Heart right ventricle (tissue), 16 donors: ENCODE measurements at regions not wholly inside any gene's neighbourhood (a gene's known extent, or its start where the extent isn't known, plus 50 kb on each side); places are given as distances from the start of the nearest gene placed in this dataset.

Experiments
- ATAC-seq, 8 donors: fragments of 200-7000 bp; cut with Tn5 transposase; one replicate each; pipeline ENCODE4 v1.9.1; 2020; ENCODE audit warnings: mild to moderate bottlenecking in 8 of 8, moderate library complexity in 8 of 8, moderate number of reproducible peaks in 1 of 8
- DNase-seq, 2 donors: peaks; one replicate each; pipeline ENCODE4 v3.0.0-alpha.2; 2020
- H3K27ac ChIP-seq, 10 donors: fragments of 200-600 bp; sonication (generic) in 2 of 10; one replicate each; pipeline versions ENCODE4 v1.5.0 to v1.8.0; 2020 to 2022; ENCODE audit warnings: mild to moderate bottlenecking in 3 of 10
- H3K27me3 ChIP-seq, 7 donors: fragments of 200-600 bp; one replicate each; pipeline ENCODE4 v1.8.0; 2021 to 2022; ENCODE audit warnings: mild to moderate bottlenecking in 2 of 7
- H3K36me3 ChIP-seq, 9 donors: fragments of 200-600 bp; sonication (generic) in 1 of 9; one replicate each; pipeline versions ENCODE4 v1.5.0 to v1.8.0; 2020 to 2022; ENCODE audit warnings: mild to moderate bottlenecking in 2 of 9
- H3K4me1 ChIP-seq, 9 donors: fragments of 200-600 bp; sonication (generic) in 1 of 9; one replicate each; pipeline versions ENCODE4 v1.5.0 to v1.8.0; 2020 to 2022; ENCODE audit warnings: mild to moderate bottlenecking in 4 of 9
- H3K4me3 ChIP-seq, 10 donors: fragments of 200-600 bp; sonication (generic) in 2 of 10; one replicate each; pipeline versions ENCODE4 v1.5.0 to v1.8.0; 2020 to 2022; ENCODE audit warnings: mild to moderate bottlenecking in 7 of 10, moderate library complexity in 2 of 10
- H3K9me3 ChIP-seq, 11 donors: fragments of 200-600 bp in 10 of 11; sonication (generic) in 2 of 11; one replicate each; pipeline versions ENCODE4 v1.5.0 to v1.8.0; 2013 to 2022; ENCODE audit warnings: mild to moderate bottlenecking in 2 of 11, control low read depth in 1 of 11, moderate library complexity in 1 of 11
- WGBS, 2 donors: extraction: QIAGEN DNeasy Blood & Tissue Kit; methylation state at CpG; one replicate each; pipeline ENCODE4 v1.1.7; 2013; ENCODE audit warnings: inconsistent platforms in 1 of 2; 5-methylcytosine and 5-hydroxymethylcytosine counted together
- intact Hi-C, 10 donors: fragments of 100-400 bp; cut with DNase I; formaldehyde crosslinking; loops; one replicate each; pipeline versions ENCODE4 v1.11.1 to v1.14.2; 2022
- TF ChIP-seq, protein P1 (sequence below), 9 donors: fragments of 200-600 bp; sonication (generic) in 2 of 9; IDR thresholded peaks; one replicate each; pipeline versions ENCODE4 v1.5.0 to v1.8.0; 2021 to 2022; ENCODE audit warnings: antibody characterized with exemption in 9 of 9, mild to moderate bottlenecking in 5 of 9, moderate library complexity in 1 of 9
- donor health status: Arrhythmogenic right ventricular cardiomyopathy.
- donor health status: ischemic (EF 13 %, LVEDD 7.1; RV severe dilation, severe dysfunction).
- donor health status: healthy with polysubstance abuse.
- donor health status: DM: no; HTN: yes; CAD: no.
- donor health status: DM: no; HTN: no; CAD: no.
- donor health status: ischemic (EF 25% LVEDD 6.9; RV normal size, moderate dysfunction).
- donor health status: ischemic (EF 25% LVEDD 5.7; RV mildly dilated, moderate dysfunction).
- donor health status: healthy.
- donor health status: DM: yes; HTN: yes; CAD: no.
- donor health status: Ischemic cardiomyopathy.
- donor health status: ischemic (EF 35%, LVEDD 5.7; RV mildly dilated, moderate dysfunction).
- donor health status: nonischemic (EF 11% LVEDD 7.7; RV severe dilation, severe dysfunction).
- donor health status: DM: yes; HTN: yes; CAD: no.
- donor health status: PGD.
- donor health status: ischemic (EF 29% LVEDD 5.4; RV normal size, mild dysfunction).
- donor health status: nonischemic (EF 23%, LVEDD 6.1; RV moderate dilation, normal function).

DNA sequence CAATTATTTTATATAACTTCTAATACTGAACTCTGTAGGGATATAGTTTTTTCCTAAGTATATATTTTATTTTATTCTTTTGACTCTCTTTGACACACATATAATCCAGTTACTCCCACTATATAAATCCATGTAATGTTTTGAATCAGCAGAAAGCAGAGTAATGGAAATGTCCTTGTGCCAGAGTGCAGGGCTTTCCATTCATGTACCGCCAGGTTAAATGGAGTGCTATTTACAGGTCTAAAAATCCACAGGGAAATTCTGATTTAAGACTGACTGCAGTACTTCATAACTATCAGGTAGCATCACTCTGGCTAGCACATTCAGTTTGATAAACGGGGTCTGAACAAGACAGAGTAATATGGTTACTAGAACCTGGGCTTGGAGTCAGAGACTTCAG, 626.8 kb downstream of the COL12A1 start:
- Histone ChIP-seq H3K27ac (no peak overlapping the region), H3K27me3 (no peaks in the 10 kb centered on the region), H3K4me3 (no peak overlapping the region), H3K9me3 (no peaks in the 10 kb centered on the region), H3K36me3 (no peaks in the 10 kb centered on the region), H3K4me1 (no peaks in the 10 kb centered on the region)
- WGBS, 2 donors, result 88 to 89% methylated on average over 2 of the region's 2 CpGs
- DNase-seq, result no peak
- intact Hi-C loops, result loop anchor here in 2 of 10 donors (5.0 to 10.0 kb wide), 2 partner anchors 487 to 834 kb away; no protein-coding TSS in a partner anchor
- TF ChIP-seq, protein P1, sequence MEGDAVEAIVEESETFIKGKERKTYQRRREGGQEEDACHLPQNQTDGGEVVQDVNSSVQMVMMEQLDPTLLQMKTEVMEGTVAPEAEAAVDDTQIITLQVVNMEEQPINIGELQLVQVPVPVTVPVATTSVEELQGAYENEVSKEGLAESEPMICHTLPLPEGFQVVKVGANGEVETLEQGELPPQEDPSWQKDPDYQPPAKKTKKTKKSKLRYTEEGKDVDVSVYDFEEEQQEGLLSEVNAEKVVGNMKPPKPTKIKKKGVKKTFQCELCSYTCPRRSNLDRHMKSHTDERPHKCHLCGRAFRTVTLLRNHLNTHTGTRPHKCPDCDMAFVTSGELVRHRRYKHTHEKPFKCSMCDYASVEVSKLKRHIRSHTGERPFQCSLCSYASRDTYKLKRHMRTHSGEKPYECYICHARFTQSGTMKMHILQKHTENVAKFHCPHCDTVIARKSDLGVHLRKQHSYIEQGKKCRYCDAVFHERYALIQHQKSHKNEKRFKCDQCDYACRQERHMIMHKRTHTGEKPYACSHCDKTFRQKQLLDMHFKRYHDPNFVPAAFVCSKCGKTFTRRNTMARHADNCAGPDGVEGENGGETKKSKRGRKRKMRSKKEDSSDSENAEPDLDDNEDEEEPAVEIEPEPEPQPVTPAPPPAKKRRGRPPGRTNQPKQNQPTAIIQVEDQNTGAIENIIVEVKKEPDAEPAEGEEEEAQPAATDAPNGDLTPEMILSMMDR (IDR thresholded peaks at IDR 0.05), result no peak
- no peak for ATAC-seq

DNA sequence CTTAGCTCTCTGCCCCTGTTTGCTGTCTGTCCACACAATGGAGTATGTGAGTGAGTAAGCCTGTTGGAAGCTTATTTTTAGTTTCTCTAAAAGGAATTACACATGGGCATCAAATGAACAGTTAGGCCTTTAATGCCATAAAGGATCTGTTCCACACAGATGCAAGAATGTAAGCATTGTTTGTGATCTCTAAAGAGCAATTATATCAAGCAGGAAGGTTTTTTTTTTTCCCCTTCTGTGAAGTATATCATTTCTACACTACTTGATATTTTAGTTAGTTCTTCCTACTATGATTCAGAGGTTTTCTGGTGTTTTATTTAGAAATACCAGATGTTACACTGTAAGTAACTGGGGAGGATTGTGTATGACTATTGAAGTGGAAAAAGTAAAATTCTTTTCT, 627.5 kb downstream of the COL12A1 start:
- no peaks in the 10 kb centered on the region for H3K4me1 ChIP-seq
- TF ChIP-seq, protein P1 (IDR thresholded peaks at IDR 0.05), result no peak
- no peak overlapping the region for H3K27ac ChIP-seq
- H3K36me3 ChIP-seq, result no peaks in the 10 kb centered on the region
- no peaks in the 10 kb centered on the region for H3K27me3 ChIP-seq
- H3K9me3 ChIP-seq, result no peaks in the 10 kb centered on the region
- no peak for DNase-seq
- no peak overlapping the region for H3K4me3 ChIP-seq
- intact Hi-C loops, result loop anchor here in 2 of 10 donors (5.0 to 10.0 kb wide), 2 partner anchors 486 to 834 kb away; no protein-coding TSS in a partner anchor
- no peak for ATAC-seq

- Histone ChIP-seq H3K27me3 (no peaks in the 10 kb centered on the region), H3K4me3 (no peak overlapping the region), H3K36me3 (no peaks in the 10 kb centered on the region), H3K4me1 (no peaks in the 10 kb centered on the region), H3K9me3 (no peaks in the 10 kb centered on the region), H3K27ac (no peak overlapping the region)
- TF ChIP-seq, protein P1 (IDR thresholded peaks at IDR 0.05), result no peak
- ATAC-seq (no peak), DNase-seq (no peak)
- intact Hi-C loops, result loop anchor here in 2 of 10 donors (5.0 to 10.0 kb wide), 2 partner anchors 485 to 833 kb away; no protein-coding TSS in a partner anchor
Observed at GRCh38 chr6:74577619-74578018, 628.2 kb downstream of the COL12A1 start.

- Histone ChIP-seq H3K4me3 (no peak overlapping the region), H3K36me3 (no peaks in the 10 kb centered on the region), H3K4me1 (no peaks in the 10 kb centered on the region), H3K9me3 (no peaks in the 10 kb centered on the region), H3K27me3 (no peaks in the 10 kb centered on the region), H3K27ac (no peak overlapping the region)
- TF ChIP-seq, protein P1 (IDR thresholded peaks at IDR 0.05), result peak; percentile 19 to 69 (median 56)
- intact Hi-C loops, result loop anchor here in 3 of 10 donors (5.0 to 10.0 kb wide), 3 partner anchors 482 to 837 kb away; no protein-coding TSS in a partner anchor
- 23 to 25% methylated on average over 5 of the region's 5 CpGs for WGBS, 2 donors
- no peak for DNase-seq
- peak in 3 of 8 donors; percentile 37 to 58 (median 45) for ATAC-seq
Observed at GRCh38 chr6:74574794-74575193, 631.1 kb downstream of the COL12A1 start.
